ENCODE measurements at regions not wholly inside any gene's neighbourhood (a gene's known extent, or its start where the extent isn't known, plus 50 kb on each side); places are given as distances from the start of the nearest gene placed in this dataset.
"Not testable (repeated sequence)": the region's sequence is repeated elsewhere in the genome, so short reads cannot be mapped to it uniquely, and the experiment has no call there.

DNA sequence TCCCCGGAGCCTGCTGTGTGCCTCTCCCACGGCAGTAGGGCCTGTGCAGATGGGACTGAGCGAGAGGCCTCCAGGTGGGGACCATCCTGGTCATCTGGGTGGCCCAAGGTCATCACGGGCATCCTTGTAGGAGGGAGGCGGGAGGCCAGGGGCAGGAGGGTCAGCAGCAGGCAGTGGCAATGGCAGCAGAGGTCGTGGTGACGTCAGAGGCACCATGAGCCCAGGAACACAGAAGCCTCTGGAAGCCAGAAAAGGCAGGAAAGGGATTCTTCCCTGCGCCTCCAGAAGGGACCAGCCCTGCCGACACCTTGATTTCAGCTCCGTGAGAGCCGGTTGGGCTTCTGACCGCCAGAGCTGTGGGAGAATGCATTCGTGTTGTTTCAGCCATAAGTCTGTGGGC lies 190.3 kb downstream of the BANP start:
- Mint-ChIP-seq H3K36me3 (peaks cover 6% of the 10 kb centered on the region), H3K4me3 (no peak overlapping the region), H3K27me3 (peaks cover 7% of the 10 kb centered on the region), H3K9me3 (peaks cover 5% of the 10 kb centered on the region), H3K4me1 (no peaks in the 10 kb centered on the region), H3K27ac (no peak overlapping the region)
- ATAC-seq (ENCODE audit: low read depth) (no peak), DNase-seq (ENCODE audit: low spot score in 2 of 2) (no peak)

DNA sequence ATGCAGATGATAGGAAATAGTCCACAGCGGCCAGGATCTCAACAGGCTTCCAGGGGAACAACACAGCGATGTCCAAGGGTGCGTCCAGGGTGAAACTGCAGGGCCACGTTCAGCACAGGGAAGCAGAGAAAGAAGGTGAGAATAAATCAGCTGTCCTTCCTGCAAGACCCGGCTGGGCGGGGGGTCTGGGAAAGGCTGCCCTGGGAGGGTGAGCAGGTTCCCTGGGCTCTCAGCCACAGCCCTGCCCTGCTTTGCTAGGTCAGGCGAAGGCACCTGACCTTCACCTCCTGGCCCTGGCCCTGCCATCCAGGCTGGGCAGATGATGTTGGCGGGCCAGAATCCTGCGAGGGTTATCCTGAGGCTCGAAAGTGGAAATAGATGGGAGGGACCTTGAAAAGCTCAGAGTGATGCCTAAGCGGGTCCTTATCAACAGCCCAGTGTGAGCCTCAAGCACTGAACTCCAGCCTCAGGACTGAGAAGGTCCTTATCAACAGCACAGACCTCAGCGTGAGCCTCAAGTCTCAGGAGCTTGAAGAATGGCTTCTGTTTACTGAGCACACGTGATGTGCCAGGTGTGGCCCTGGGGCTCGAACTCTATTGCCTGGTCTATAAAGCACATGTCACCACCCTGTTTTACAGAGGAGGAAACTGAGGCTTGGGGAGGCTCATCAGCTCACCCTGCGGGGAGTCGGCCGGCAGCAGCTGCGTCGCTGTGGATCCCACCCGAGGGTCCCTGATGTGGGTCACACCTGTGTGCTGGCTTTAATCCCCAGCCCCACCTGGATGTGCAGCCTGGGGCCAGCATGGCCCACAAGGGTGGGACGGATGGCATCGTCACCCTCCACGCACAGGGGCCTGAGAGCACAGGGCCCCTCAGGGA lies 191.1 kb downstream of the BANP start:
- not testable (repeated sequence) for H3K4me3 Mint-ChIP-seq; H3K9me3 Mint-ChIP-seq; H3K4me1 Mint-ChIP-seq; H3K27me3 Mint-ChIP-seq; H3K27ac Mint-ChIP-seq; H3K36me3 Mint-ChIP-seq; ATAC-seq (ENCODE audit: low read depth); DNase-seq (ENCODE audit: low spot score in 2 of 2)

DNA sequence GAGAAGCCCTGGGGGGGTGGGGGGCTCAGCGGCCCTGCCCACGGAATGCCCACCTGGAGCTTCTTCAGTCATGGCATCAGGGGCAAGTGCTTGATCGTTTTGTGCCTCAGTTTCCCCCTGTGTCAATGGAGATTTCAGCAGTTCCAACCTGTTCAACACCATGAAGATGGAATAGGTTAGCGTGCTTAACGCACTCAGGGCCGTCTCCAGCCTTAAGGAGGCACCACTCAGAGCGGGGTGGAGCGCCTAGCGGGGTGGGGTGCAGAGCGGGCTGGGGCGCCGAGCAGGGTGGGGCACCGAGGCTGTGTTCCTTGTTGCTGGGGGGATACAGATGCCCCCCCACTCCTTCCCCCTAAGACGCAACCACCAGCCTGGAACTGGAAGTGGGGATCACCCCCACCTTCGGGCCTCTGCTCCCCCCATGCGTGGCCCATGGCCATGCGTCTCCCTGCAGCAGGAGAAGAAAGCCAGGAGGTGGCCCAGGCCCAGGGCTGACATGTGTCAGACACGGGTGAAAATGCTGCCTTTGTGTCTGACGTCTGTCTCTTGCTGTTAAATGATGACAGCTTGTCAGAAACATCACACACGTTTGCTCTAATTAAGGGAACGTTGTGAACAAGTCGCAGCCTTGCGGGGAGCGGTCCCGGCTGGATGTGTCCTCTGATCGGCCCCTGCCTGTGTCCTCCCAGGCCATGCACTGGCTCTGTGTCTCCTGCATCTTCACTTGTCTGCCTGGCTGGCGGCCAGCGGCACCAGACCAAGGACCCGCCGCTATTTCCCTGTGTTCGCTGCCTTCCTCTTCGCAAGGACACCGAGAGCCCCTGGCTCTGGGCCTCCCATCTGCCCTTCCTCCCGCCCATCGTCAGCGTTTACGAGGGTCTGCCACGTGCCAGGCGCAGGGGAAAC lies 192.1 kb downstream of the BANP start:
- not testable (repeated sequence) for ATAC-seq (ENCODE audit: low read depth); H3K27ac Mint-ChIP-seq; H3K27me3 Mint-ChIP-seq; DNase-seq (ENCODE audit: low spot score in 2 of 2); H3K9me3 Mint-ChIP-seq; H3K4me3 Mint-ChIP-seq; H3K36me3 Mint-ChIP-seq; H3K4me1 Mint-ChIP-seq

DNA sequence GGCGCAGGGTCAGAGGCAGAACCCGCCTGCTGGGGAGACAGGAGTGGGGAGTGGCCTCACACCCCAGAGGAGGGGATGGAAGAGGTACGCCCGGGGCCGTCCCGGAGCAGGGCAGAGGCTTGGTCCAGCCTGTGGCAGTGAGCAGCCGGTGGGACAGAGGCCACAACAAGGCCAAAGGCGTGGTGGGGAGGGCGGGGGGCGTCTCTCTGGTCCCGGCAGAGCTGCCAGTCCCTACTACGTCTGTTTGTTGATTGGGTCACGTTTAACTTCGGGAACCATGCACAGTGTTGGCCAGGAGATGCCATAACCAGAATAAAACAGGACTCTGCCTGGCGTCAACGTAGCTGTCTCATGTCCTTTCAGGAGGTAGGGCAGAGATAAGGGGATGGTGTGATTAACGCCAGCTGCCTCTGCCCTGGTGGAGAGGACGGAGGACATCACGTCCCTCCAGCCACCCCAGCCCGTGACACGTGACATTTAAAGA lies 192.8 kb downstream of the BANP start:
- peaks cover 5% of the 10 kb centered on the region for H3K27me3 Mint-ChIP-seq
- no peak overlapping the region for H3K4me3 Mint-ChIP-seq
- peaks cover 2% of the 10 kb centered on the region for H3K9me3 Mint-ChIP-seq
- H3K27ac Mint-ChIP-seq, result no peak overlapping the region
- no peak for ATAC-seq (ENCODE audit: low read depth)
- H3K4me1 Mint-ChIP-seq, result no peaks in the 10 kb centered on the region
- no peak for DNase-seq (ENCODE audit: low spot score in 2 of 2)
- H3K36me3 Mint-ChIP-seq, result peaks cover under 1% of the 10 kb centered on the region

DNA sequence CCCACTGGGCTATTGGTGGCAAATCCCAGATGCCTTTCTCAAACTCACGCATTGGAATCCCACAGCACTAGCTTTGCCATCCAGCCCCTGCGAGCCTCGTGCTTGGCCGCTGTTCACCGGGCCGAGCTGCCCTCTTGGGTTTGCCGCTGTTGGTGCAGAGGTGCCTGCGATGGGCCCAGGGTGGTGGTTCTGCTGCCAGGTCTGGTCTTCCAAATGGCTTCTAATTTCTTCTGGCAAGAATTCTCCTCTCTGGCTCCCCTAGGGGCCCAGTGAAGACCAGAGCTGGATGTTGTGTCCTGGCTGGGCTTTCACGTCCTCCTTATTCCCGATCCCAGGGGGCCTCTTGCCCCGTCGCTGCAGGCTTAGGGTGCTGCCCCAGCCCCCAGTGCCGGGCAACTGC lies 194.1 kb downstream of the BANP start:
- not testable (repeated sequence) for H3K9me3 Mint-ChIP-seq; H3K27ac Mint-ChIP-seq; H3K36me3 Mint-ChIP-seq; H3K4me3 Mint-ChIP-seq; ATAC-seq (ENCODE audit: low read depth); H3K27me3 Mint-ChIP-seq; DNase-seq (ENCODE audit: low spot score in 2 of 2); H3K4me1 Mint-ChIP-seq

DNA sequence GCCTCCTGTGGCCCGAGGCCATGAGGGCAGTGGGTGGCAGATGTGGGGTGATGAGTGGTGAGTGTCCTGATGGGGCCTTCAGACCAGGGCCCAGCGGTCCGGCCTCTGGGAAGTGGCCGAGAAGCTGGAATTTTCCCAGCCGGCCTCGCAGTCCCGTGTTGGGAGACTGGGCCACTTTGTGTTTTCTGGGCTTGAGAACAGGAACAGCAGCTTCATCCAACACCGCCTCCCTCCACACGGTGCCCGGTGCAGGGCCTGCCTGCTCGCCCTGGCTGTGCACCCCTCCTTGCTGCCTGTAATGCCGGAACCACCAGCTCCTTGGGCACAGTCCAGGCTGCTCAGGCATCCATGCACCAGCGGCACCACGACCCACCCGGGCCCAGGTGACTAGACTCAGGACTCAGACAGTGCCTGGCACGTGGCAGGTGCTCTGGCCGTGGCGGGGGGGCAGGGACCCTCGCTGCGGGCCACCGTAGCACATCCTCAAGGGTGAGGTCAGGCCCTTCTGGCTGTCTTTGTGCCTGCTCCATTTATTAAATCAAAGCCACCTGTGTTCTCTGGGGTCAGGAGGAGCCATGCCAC lies 194.7 kb downstream of the BANP start:
- H3K27me3 Mint-ChIP-seq; DNase-seq (ENCODE audit: low spot score in 2 of 2); H3K36me3 Mint-ChIP-seq; H3K9me3 Mint-ChIP-seq; H3K4me1 Mint-ChIP-seq; H3K27ac Mint-ChIP-seq; ATAC-seq (ENCODE audit: low read depth); H3K4me3 Mint-ChIP-seq: not testable (repeated sequence)

GRCh38 chr16:88148078-88148477 lies 196.8 kb downstream of the BANP start:
- H3K4me3 Mint-ChIP-seq; H3K27ac Mint-ChIP-seq; H3K27me3 Mint-ChIP-seq; H3K9me3 Mint-ChIP-seq; H3K4me1 Mint-ChIP-seq; H3K36me3 Mint-ChIP-seq; DNase-seq (ENCODE audit: low spot score in 2 of 2): not testable (repeated sequence)
- peak; percentile 83 for ATAC-seq (ENCODE audit: low read depth)

DNA sequence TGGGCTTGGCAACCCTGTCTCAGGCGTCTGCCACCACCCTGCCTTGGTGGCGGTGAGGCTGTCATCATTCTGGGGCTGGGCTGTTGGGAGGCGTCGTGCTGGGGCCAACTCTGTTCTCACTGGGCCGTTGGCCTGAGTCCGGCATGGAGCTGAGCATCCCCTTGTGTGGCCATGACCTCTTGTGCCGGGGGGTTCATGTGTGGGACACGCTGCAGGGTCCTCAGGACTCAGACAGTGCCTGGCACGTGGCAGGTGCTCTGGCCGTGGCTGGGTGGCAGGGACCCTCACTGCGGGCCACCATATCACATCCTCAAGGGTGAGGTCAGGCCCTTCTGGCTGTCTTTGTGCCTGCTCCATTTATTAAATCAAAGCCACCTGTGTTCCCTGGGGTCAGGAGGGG lies 197.4 kb downstream of the BANP start:
- not testable (repeated sequence) for H3K36me3 Mint-ChIP-seq; H3K27me3 Mint-ChIP-seq; H3K9me3 Mint-ChIP-seq; H3K4me1 Mint-ChIP-seq; H3K4me3 Mint-ChIP-seq; DNase-seq (ENCODE audit: low spot score in 2 of 2); H3K27ac Mint-ChIP-seq; ATAC-seq (ENCODE audit: low read depth)

DNA sequence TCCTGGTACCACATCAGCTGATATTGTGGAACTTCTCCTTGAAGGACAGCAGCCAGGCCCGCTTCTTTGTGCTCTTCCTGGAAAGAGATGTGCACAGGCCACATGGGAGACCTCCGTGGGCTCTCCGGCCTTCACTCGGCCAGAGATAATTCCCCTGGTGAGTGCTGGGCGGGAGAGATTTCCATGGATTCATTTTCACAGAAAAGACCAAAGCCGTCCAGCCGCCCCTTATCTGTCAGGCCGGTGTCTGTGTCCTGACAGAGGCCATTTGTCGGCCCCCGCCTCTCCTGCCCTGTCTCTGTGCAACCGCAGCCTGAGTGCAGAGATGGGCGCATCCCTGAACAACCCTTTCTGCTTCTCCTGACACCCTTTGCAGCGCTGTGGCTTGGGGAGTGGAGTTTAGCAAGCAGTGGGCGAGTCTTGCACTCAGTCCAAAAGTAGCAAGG lies 197.9 kb downstream of the BANP start:
- H3K4me1 Mint-ChIP-seq; DNase-seq (ENCODE audit: low spot score in 2 of 2); H3K27ac Mint-ChIP-seq; ATAC-seq (ENCODE audit: low read depth); H3K36me3 Mint-ChIP-seq; H3K9me3 Mint-ChIP-seq; H3K4me3 Mint-ChIP-seq; H3K27me3 Mint-ChIP-seq: not testable (repeated sequence)

- not testable (repeated sequence) for H3K36me3 Mint-ChIP-seq; DNase-seq (ENCODE audit: low spot score in 2 of 2); H3K27ac Mint-ChIP-seq; H3K4me3 Mint-ChIP-seq; ATAC-seq (ENCODE audit: low read depth); H3K4me1 Mint-ChIP-seq; H3K27me3 Mint-ChIP-seq; H3K9me3 Mint-ChIP-seq
Observed at GRCh38 chr16:88149663-88150062, 198.4 kb downstream of the BANP start.

GRCh38 chr16:88150456-88151128 lies 199.4 kb downstream of the BANP start:
- H3K4me1 Mint-ChIP-seq; ATAC-seq (ENCODE audit: low read depth); H3K4me3 Mint-ChIP-seq; H3K27me3 Mint-ChIP-seq; DNase-seq (ENCODE audit: low spot score in 2 of 2); H3K36me3 Mint-ChIP-seq; H3K9me3 Mint-ChIP-seq; H3K27ac Mint-ChIP-seq: not testable (repeated sequence)

GRCh38 chr16:88151129-88151499 lies 199.9 kb downstream of the BANP start:
- not testable (repeated sequence) for H3K4me1 Mint-ChIP-seq; H3K36me3 Mint-ChIP-seq; H3K9me3 Mint-ChIP-seq; H3K27ac Mint-ChIP-seq; ATAC-seq (ENCODE audit: low read depth); H3K27me3 Mint-ChIP-seq; DNase-seq (ENCODE audit: low spot score in 2 of 2); H3K4me3 Mint-ChIP-seq

- ATAC-seq (ENCODE audit: low read depth); H3K36me3 Mint-ChIP-seq; H3K27ac Mint-ChIP-seq: not testable (repeated sequence)
Observed at GRCh38 chr16:88151859-88152843, 200.9 kb downstream of the BANP start.

More at GRCh38 chr16:88151859-88152843, 200.9 kb downstream of the BANP start:
- H3K9me3 Mint-ChIP-seq; H3K4me3 Mint-ChIP-seq; H3K4me1 Mint-ChIP-seq; H3K27me3 Mint-ChIP-seq; DNase-seq (ENCODE audit: low spot score in 2 of 2): not testable (repeated sequence)

All from memory B cell (primary cell).